Muscle layer of colon (tissue), 2 donors: ENCODE measurements at regions not wholly inside any gene's neighbourhood (a gene's known extent, or its start where the extent isn't known, plus 50 kb on each side); places are given as distances from the start of the nearest gene placed in this dataset.

ENCODE experiments used
- H3K27ac ChIP-seq: one replicate; pipeline ENCODE4 v1.7.0; 2013; ENCODE audit warnings: low read depth, mild to moderate bottlenecking, low read length, moderate library complexity
- H3K27me3 ChIP-seq, 2 donors: one replicate each; pipeline ENCODE4 v1.7.0; 2013; ENCODE audit warnings: low read length in 2 of 2, mild to moderate bottlenecking in 2 of 2; ENCODE audit not compliant: insufficient read depth in 2 of 2, control insufficient read depth in 1 of 2
- H3K36me3 ChIP-seq: one replicate; pipeline ENCODE4 v1.7.0; 2013; ENCODE audit warnings: mild to moderate bottlenecking, low read length; ENCODE audit not compliant: insufficient read depth
- H3K4me1 ChIP-seq: one replicate; pipeline ENCODE4 v1.7.0; 2013; ENCODE audit warnings: mild to moderate bottlenecking, low read length; ENCODE audit not compliant: insufficient read depth
- H3K4me3 ChIP-seq, 2 donors: one replicate each; pipeline ENCODE4 v1.7.0; 2013; ENCODE audit warnings: low read length in 2 of 2, low read depth in 1 of 2, mild to moderate bottlenecking in 1 of 2, moderate library complexity in 1 of 2
- H3K9ac ChIP-seq: one replicate; pipeline ENCODE4 v1.7.0; 2013; ENCODE audit warnings: low read length
- H3K9me3 ChIP-seq: one replicate; pipeline ENCODE4 v1.7.0; 2013; ENCODE audit warnings: mild to moderate bottlenecking, low read length
- donor health status: abdominal sarcoma.
- donor health status: Adenocarcinoma of cecum.

DNA sequence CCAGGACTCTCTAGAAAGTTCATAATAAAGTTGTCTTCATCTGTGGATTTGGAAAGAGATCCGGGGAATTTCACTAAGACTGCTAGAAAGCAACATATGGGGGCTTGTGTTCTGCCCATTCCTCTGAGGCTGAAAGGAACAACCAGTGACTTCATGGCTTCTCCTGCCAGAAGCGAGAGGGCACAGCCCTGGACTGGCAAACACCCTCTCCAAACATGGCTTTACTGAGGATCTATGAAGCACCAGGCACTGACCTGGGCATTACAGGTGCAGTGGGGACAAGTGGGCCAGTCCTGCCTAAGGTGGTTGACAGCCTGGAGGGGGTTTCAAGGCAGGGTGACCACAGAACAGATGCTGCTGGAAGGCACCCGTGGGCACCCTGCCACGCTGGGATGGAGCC is 185.8 kb upstream of the GPR26 start:
- Histone ChIP-seq H3K27ac (no peak overlapping the region), H3K27me3 (peaks cover 0 to 6% of the 10 kb centered on the region in 2 donors), H3K4me3 (no peak overlapping the region), H3K36me3 (no peaks in the 10 kb centered on the region), H3K9ac (no peak overlapping the region), H3K9me3 (no peaks in the 10 kb centered on the region), H3K4me1 (no peaks in the 10 kb centered on the region)

DNA sequence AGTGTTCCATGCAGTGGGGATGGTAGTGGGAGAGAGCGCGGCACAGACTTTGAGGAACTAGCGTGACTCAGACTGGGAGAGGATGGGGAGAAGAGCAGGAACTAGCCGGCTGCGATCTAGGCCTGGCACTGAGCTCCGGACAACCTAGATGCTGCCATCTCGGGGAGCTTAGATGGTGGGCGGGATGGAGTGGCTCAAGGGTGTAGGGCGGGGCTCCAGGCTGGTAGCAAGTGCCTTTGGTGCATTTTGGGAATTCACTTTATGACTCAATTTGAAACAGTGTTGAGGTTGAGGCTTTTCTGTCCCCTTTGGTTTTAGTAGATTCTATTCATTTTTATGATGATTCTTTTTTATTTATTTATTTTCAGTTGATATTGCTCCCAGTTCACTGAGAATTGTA is 185.3 kb upstream of the GPR26 start:
- H3K36me3 ChIP-seq: no peaks in the 10 kb centered on the region
- no peak overlapping the region for H3K27ac ChIP-seq
- no peaks in the 10 kb centered on the region for H3K4me1 ChIP-seq
- H3K4me3 ChIP-seq: no peak overlapping the region
- no peak overlapping the region for H3K9ac ChIP-seq
- no peaks in the 10 kb centered on the region for H3K9me3 ChIP-seq
- H3K27me3 ChIP-seq: peaks cover 0 to 6% of the 10 kb centered on the region in 2 donors

DNA sequence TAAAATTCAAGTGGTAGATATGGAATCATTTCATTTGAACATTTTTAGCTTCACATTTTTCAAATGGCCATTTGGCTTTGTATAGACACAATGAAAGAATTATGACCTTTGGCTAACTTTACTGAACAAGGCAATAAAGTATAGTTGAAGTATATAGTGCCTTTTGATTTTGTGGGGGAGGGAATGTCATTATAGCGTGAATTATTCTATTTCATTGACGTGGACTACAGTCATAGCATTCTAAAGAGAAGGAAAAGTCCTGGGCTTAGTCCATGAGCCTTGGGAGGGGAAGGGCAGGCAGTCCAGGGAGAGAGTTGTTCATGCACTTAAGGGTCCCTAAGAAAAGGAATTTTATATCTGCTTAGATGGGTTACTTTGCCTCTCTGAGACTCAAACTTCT is 181.4 kb upstream of the GPR26 start:
- no peaks in the 10 kb centered on the region for H3K4me1 ChIP-seq
- H3K4me3 ChIP-seq: no peak overlapping the region
- no peaks in the 10 kb centered on the region for H3K36me3 ChIP-seq
- H3K9me3 ChIP-seq: no peaks in the 10 kb centered on the region
- no peak overlapping the region for H3K9ac ChIP-seq
- H3K27me3 ChIP-seq: no peaks in the 10 kb centered on the region
- no peak overlapping the region for H3K27ac ChIP-seq

DNA sequence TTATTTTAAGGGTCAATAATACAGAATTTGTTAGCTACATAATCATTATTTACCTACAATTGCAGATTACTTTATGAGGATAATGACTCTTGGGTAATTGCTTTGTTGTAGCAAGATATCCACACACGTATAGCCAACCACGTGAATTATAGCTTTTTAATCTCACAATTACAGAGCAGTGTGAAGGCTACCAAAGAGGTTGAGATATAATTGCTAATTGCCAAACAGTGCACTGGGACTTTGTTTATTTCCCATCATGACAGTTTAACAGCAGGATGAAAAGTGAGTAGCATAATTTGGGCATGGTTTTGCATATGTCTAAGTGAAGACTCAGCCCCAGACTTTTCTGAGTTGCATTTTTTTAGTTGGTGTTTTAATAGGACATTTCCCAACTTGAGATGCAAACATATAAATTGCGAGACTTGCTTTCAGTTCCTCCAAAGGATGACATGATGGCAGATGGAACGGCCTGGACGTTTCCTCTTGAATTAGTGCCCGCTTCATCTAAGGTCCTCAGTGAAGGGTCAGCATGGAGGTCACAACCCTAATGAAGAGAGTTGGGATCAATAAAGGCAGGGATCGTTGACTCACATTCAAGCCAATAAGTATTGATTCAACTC is 180.7 kb upstream of the GPR26 start:
- no peaks in the 10 kb centered on the region for H3K4me1 ChIP-seq
- no peaks in the 10 kb centered on the region for H3K9me3 ChIP-seq
- H3K27me3 ChIP-seq: no peaks in the 10 kb centered on the region
- no peak overlapping the region for H3K27ac ChIP-seq
- H3K36me3 ChIP-seq: no peaks in the 10 kb centered on the region
- no peak overlapping the region for H3K9ac ChIP-seq
- no peak overlapping the region for H3K4me3 ChIP-seq

DNA sequence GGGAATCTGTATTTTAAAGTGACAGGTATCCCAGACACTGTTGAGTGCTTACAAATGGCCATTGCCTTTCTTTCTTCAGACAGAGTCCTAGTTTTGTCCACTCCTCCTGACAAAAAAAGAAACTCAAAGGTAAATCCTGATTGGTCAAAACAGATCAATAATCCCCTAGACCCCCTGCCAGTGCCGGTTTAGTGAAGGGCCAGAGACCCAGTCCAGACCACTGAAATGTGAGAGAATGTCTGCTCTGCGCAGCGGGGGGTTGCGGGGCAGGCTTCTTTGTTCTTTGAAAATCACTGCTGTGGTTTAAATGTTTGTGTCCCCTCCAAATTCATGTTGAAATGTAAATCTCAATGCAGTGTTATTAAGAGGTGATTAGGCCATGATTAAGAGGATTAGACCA is 177.7 kb upstream of the GPR26 start:
- H3K4me3 ChIP-seq: no peak overlapping the region
- no peaks in the 10 kb centered on the region for H3K9me3 ChIP-seq
- no peak overlapping the region for H3K27ac ChIP-seq
- no peaks in the 10 kb centered on the region for H3K36me3 ChIP-seq
- H3K27me3 ChIP-seq: no peaks in the 10 kb centered on the region
- H3K4me1 ChIP-seq: no peaks in the 10 kb centered on the region
- H3K9ac ChIP-seq: no peak overlapping the region

DNA sequence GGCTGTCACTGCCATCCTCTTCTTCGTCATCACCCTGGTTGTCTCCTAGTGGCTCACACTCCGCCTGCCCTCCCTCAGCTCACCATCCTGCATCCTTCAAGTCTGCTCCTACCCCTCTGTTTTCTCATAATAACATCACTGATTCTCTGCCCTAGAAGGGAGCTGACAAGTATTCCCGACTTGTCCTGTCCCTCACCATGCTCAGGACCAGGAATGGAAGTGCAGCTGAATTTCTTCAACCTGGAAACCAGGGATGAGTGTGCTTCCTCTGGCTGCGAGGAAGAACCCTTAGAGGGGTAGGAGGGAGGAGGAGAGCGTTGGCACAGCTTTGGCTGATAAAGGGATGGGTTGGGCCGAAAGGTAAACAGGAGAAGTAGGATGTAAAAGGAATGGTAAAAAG is 174.8 kb upstream of the GPR26 start:
- Histone ChIP-seq H3K4me3 (no peak overlapping the region), H3K36me3 (no peaks in the 10 kb centered on the region), H3K9ac (no peak overlapping the region), H3K4me1 (no peaks in the 10 kb centered on the region), H3K9me3 (no peaks in the 10 kb centered on the region), H3K27me3 (no peaks in the 10 kb centered on the region), H3K27ac (no peak overlapping the region)

DNA sequence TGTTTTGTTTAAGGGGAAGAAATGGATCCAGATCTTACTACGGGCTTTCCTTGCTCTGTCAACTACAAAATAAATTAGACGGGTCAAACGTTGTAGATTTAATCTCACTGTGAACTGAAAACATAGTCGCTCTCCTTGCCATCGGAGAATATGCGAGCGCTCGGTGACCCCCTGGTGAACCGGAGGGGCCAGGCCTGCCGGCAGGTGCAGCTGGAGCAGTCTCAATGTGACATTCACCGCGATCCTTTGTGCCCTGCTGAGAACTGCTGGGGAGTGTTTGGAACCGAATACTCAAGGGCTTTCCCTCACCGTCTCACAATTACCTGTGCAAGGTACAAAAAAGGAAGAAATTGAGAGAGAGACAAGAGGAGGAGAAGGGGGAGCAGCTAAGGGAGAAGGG is 174.1 kb upstream of the GPR26 start:
- Histone ChIP-seq H3K36me3 (no peaks in the 10 kb centered on the region), H3K9me3 (no peaks in the 10 kb centered on the region), H3K9ac (no peak overlapping the region), H3K27me3 (no peaks in the 10 kb centered on the region), H3K27ac (no peak overlapping the region), H3K4me3 (no peak overlapping the region), H3K4me1 (no peaks in the 10 kb centered on the region)

DNA sequence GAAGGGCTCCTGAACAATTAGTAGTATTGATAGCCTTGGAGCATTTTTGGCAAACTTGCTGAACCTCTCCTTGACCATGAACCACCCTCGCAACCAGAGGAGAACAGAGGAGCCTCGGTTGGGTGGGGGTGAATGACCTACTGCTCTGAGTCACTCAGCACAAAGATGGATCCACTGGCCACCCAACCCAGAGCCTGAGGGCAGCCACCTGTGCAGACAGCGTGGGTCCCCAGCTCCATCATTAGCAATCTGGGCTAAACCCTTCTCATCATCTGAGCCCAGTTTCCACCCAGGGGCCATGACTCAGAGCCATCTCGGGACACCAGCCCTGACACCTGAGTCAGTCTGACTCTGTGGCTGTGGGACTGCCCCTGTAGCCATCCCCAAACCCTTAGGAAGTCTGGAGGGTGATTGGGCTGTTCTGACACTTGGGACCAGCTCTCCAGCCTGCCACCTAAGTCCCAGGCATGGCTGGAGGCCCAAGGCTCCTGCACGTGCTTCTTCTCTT is 171.8 kb upstream of the GPR26 start:
- H3K4me3 ChIP-seq: no peak overlapping the region

DNA sequence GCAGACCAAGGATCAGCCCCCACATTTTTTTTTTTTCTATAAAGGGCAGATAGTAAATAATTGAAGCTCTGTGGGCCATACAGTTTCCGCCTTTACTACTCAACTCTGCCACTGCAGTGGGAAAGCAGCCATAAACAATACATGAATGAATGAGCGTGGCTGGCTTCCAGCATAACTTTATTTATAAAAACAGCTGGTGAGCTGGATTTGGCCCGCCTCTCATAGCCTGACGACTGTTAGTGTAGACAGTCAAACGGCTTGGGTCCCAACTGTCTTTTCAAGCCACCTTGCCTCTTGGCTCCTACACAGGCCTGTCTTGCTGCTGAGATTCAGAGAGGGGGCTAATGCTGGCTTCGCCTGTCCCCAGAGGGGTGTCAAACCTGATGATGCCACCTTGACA is 169.8 kb upstream of the GPR26 start:
- no peak overlapping the region for H3K9ac ChIP-seq
- H3K27me3 ChIP-seq: no peaks in the 10 kb centered on the region
- H3K27ac ChIP-seq: no peak overlapping the region
- H3K4me3 ChIP-seq: no peak overlapping the region
- H3K9me3 ChIP-seq: no peaks in the 10 kb centered on the region
- no peaks in the 10 kb centered on the region for H3K4me1 ChIP-seq
- no peaks in the 10 kb centered on the region for H3K36me3 ChIP-seq

More for the DNA sequence above, 171.8 kb upstream of the GPR26 start:
- Histone ChIP-seq H3K27ac (no peak overlapping the region), H3K9me3 (no peaks in the 10 kb centered on the region), H3K9ac (no peak overlapping the region), H3K36me3 (no peaks in the 10 kb centered on the region), H3K4me1 (no peaks in the 10 kb centered on the region), H3K27me3 (no peaks in the 10 kb centered on the region)

DNA sequence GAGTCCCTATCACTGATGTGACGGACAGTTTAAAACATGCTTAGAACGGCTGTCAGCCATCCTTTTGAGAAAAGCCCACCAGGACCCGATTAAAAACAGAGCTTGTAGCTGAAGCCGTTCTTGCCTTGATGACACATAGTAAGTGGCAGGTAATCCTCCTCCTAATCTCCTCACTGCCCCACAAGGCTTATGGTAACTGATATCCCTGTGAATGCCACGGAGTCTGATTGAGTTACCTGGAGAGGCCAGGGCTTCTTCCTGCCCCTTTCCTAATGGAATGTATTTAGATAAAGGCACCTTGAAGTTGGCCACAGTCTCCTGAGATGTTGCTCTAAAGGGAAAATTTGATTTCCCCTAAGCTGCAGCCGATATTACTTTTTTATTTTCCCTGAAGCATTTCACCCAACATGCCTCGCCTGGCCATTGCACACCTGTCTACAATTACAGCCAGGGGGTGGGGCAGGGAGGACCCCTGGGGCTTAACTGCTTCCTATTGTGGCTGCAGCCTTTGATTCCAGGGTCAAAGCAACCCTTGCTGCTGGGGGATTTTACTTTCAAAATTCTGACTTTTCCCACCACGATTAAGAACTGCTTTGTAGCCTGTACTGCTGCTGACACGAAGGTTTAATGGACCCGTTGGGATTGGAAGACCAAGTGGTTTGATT is 169.0 kb upstream of the GPR26 start:
- H3K27me3 ChIP-seq: no peaks in the 10 kb centered on the region

DNA sequence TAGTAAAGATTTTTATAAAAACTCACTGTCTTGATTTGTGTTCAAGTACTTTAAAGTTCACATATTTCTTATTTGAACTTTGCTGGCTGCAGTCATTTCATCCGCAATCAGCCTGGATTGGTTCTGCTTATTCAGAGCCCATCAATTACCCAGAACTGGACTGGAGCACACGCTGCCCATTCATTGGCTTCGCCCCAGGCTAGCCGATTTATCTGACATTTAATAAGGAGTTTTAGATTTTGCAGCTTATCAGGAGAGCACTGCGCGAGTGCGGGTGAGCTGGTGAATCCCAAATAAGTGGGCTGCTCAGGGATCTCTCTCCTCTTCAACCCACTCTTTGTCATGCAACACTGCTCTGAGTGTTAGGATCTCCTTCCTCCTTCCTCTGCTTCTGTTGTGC is 166.0 kb upstream of the GPR26 start:
- Histone ChIP-seq H3K36me3 (no peaks in the 10 kb centered on the region), H3K27ac (no peak overlapping the region), H3K4me1 (no peaks in the 10 kb centered on the region), H3K9me3 (no peaks in the 10 kb centered on the region), H3K4me3 (no peak overlapping the region), H3K9ac (no peak overlapping the region), H3K27me3 (no peaks in the 10 kb centered on the region)

More for the DNA sequence above, 169.0 kb upstream of the GPR26 start:
- no peaks in the 10 kb centered on the region for H3K9me3 ChIP-seq
- no peak overlapping the region for H3K27ac ChIP-seq
- no peaks in the 10 kb centered on the region for H3K4me1 ChIP-seq
- no peak overlapping the region for H3K9ac ChIP-seq
- H3K4me3 ChIP-seq: no peak overlapping the region
- no peaks in the 10 kb centered on the region for H3K36me3 ChIP-seq

DNA sequence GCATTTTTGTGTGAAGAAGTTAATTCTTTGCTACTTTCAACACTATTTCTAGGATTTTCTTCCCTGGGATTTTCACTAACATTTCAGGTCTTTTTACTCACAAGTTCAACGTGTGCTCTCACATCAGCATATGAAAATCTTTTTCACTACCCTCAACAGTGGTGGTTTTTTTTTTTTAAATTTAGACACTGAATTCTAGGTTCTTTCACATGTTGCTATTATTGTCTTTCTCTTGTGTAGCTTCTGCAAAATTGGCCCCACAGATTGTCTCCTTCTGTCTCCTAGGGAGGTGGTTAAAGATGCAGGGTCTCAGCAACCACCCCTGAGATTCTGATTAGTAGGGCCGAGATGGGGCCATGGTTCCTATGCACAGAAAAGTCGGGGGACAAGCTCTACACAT is 165.0 kb upstream of the GPR26 start:
- no peak overlapping the region for H3K27ac ChIP-seq
- no peaks in the 10 kb centered on the region for H3K36me3 ChIP-seq
- H3K9ac ChIP-seq: no peak overlapping the region
- H3K27me3 ChIP-seq: no peaks in the 10 kb centered on the region
- H3K4me3 ChIP-seq: no peak overlapping the region
- no peaks in the 10 kb centered on the region for H3K4me1 ChIP-seq
- no peaks in the 10 kb centered on the region for H3K9me3 ChIP-seq
